ENCODE measurements at regions not wholly inside any gene's neighbourhood (a gene's known extent, or its start where the extent isn't known, plus 50 kb on each side); places are given as distances from the start of the nearest gene placed in this dataset.

DNA sequence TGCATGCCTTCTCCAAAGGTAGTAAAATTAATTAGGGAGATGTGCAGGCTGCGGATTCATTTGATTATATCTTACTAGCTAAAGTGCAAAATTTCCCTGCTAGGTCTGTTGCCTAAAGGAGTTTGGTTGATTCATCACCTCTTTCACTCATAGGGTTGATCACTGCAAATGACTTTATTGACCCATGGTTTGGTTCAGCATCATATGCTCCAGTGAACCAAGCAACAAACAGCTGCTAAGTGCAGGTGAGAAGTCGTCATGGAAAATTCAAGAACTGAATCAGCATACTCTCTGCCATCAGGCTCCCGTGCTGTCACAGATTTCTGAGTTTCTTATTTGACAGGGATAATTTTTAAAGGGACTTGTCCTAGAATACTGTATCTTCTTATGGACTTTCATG, 571.8 kb upstream of the CDH18 start:
- Histone ChIP-seq H2AK5ac (ENCODE audit: low read length) (no peak overlapping the region), H3K4me2 (ENCODE audit: low read length) (no peak overlapping the region), H3K9ac (ENCODE audit: low read length) (no peak overlapping the region), H2BK5ac (ENCODE audit: low read length) (no peak overlapping the region), H3K4ac (ENCODE audit: low read depth, low read length) (no peak overlapping the region), H3K56ac (ENCODE audit: low read length) (no peak overlapping the region), H3K18ac (ENCODE audit: low read length) (no peak overlapping the region), H3K23ac (ENCODE audit: low read length) (no peak overlapping the region), H4K5ac (ENCODE audit: low read length) (no peak overlapping the region), H3K79me2 (ENCODE audit: control insufficient read depth, insufficient read depth, low read length) (no peaks in the 10 kb centered on the region), H3K4me1 (ENCODE audit: control insufficient read depth, low read depth, low read length) (no peaks in the 10 kb centered on the region), H2BK120ac (ENCODE audit: low read depth, low read length) (no peak overlapping the region), H3K4me3 (ENCODE audit: low read length) (no peak overlapping the region), H4K8ac (ENCODE audit: low read depth, low read length) (no peak overlapping the region), H3K27ac (ENCODE audit: low read depth, low read length) (no peak overlapping the region), H2BK15ac (replicated peaks; ENCODE audit: low read depth) (no peak overlapping the region), H3K27me3 (ENCODE audit: insufficient read depth, low read length, poor library complexity) (no peaks in the 10 kb centered on the region), H3K36me3 (ENCODE audit: control insufficient read depth, insufficient read depth, low read length) (no peaks in the 10 kb centered on the region), H3K79me1 (ENCODE audit: low read length) (no peaks in the 10 kb centered on the region)
- no CpG with 5 or more reads among the region's 3 CpGs for WGBS (ENCODE audit: extremely low coverage, insufficient coverage, low lambda C conversion rate)
- no peak for DNase-seq

DNA sequence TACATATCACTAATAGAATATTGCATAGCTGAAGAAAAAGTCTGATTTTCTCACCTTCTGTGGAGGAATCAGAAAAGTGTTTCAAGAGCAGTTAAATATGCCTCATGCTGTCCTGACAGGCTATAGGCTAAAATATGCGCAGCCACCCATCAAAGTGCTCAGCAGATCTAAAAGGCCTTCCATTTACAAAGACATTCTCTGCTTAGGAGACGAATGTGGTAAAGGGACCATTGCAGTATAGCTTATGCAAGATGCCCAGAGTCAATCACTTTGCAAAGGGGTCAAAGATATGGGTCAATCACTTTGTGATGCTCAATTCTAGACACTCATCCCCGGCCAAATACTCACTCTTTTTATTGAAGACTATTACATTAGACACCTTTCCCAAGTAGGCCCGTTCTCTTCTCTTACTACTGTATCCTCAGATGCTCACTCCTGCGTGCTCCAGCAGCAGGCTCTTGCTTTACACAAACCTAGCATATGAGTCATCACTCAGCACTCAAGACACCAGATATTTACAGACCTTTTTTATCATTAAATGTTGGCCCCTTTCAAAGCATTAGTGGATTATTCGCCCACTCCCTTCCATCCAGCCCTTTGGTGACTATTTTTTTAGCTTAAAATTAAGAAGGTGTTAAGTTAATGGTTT, 568.2 kb upstream of the CDH18 start:
- no CpG with 5 or more reads among the region's 6 CpGs for WGBS (ENCODE audit: extremely low coverage, insufficient coverage, low lambda C conversion rate)
- H3K79me2 ChIP-seq (ENCODE audit: control insufficient read depth, insufficient read depth, low read length): no peaks in the 10 kb centered on the region
- H2AK5ac ChIP-seq (ENCODE audit: low read length): no peak overlapping the region
- no peak overlapping the region for H3K4me3 ChIP-seq (ENCODE audit: low read length)
- no peaks in the 10 kb centered on the region for H3K27me3 ChIP-seq (ENCODE audit: insufficient read depth, low read length, poor library complexity)
- H2BK120ac ChIP-seq (ENCODE audit: low read depth, low read length): no peak overlapping the region
- H3K4me1 ChIP-seq (ENCODE audit: control insufficient read depth, low read depth, low read length): no peaks in the 10 kb centered on the region
- H3K23ac ChIP-seq (ENCODE audit: low read length): no peak overlapping the region
- H3K36me3 ChIP-seq (ENCODE audit: control insufficient read depth, insufficient read depth, low read length): no peaks in the 10 kb centered on the region
- no peak overlapping the region for H3K9ac ChIP-seq (ENCODE audit: low read length)
- H4K8ac ChIP-seq (ENCODE audit: low read depth, low read length): no peak overlapping the region
- no peak overlapping the region for H2BK15ac ChIP-seq (replicated peaks; ENCODE audit: low read depth)
- no peak overlapping the region for H3K56ac ChIP-seq (ENCODE audit: low read length)
- no peak overlapping the region for H4K5ac ChIP-seq (ENCODE audit: low read length)
- peak; percentile 31 for DNase-seq
- no peak overlapping the region for H3K27ac ChIP-seq (ENCODE audit: low read depth, low read length)
- no peak overlapping the region for H3K4me2 ChIP-seq (ENCODE audit: low read length)
- no peak overlapping the region for H2BK5ac ChIP-seq (ENCODE audit: low read length)
- H3K18ac ChIP-seq (ENCODE audit: low read length): no peak overlapping the region
- H3K4ac ChIP-seq (ENCODE audit: low read depth, low read length): no peak overlapping the region
- no peaks in the 10 kb centered on the region for H3K79me1 ChIP-seq (ENCODE audit: low read length)

DNA sequence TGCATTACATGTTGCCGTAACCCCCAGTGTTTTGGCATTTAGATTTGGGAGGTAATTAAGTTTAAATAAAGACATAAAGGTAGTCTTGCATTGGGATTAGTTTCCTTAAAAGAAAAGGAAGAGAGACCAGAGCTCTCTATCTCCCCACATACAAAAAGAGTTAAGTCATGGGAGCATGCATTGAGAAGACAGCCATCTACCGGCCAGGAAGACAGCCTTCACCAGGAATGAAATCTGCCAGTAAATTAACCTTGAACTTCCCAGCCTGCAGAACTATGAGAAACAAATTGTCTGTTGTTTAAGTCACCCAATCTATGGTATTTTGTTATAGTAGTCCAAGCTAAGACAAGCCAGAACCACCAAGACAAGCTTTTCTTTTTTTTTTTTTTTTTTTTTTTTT, 567.0 kb upstream of the CDH18 start:
- H3K79me1 ChIP-seq (ENCODE audit: low read length): no peaks in the 10 kb centered on the region
- no peak overlapping the region for H2BK15ac ChIP-seq (replicated peaks; ENCODE audit: low read depth)
- H3K79me2 ChIP-seq (ENCODE audit: control insufficient read depth, insufficient read depth, low read length): no peaks in the 10 kb centered on the region
- no peak overlapping the region for H2AK5ac ChIP-seq (ENCODE audit: low read length)
- H3K9ac ChIP-seq (ENCODE audit: low read length): no peak overlapping the region
- no peak overlapping the region for H3K4me2 ChIP-seq (ENCODE audit: low read length)
- peak; percentile 34 for DNase-seq
- H3K4ac ChIP-seq (ENCODE audit: low read depth, low read length): no peak overlapping the region
- no CpG with 5 or more reads among the region's 2 CpGs for WGBS (ENCODE audit: extremely low coverage, insufficient coverage, low lambda C conversion rate)
- H3K36me3 ChIP-seq (ENCODE audit: control insufficient read depth, insufficient read depth, low read length): no peaks in the 10 kb centered on the region
- no peaks in the 10 kb centered on the region for H3K27me3 ChIP-seq (ENCODE audit: insufficient read depth, low read length, poor library complexity)
- H2BK5ac ChIP-seq (ENCODE audit: low read length): no peak overlapping the region
- H3K23ac ChIP-seq (ENCODE audit: low read length): no peak overlapping the region
- H3K18ac ChIP-seq (ENCODE audit: low read length): no peak overlapping the region
- no peak overlapping the region for H3K56ac ChIP-seq (ENCODE audit: low read length)
- no peak overlapping the region for H4K5ac ChIP-seq (ENCODE audit: low read length)
- no peak overlapping the region for H2BK120ac ChIP-seq (ENCODE audit: low read depth, low read length)
- H3K4me3 ChIP-seq (ENCODE audit: low read length): no peak overlapping the region
- no peak overlapping the region for H3K27ac ChIP-seq (ENCODE audit: low read depth, low read length)
- no peak overlapping the region for H4K8ac ChIP-seq (ENCODE audit: low read depth, low read length)
- no peaks in the 10 kb centered on the region for H3K4me1 ChIP-seq (ENCODE audit: control insufficient read depth, low read depth, low read length)

DNA sequence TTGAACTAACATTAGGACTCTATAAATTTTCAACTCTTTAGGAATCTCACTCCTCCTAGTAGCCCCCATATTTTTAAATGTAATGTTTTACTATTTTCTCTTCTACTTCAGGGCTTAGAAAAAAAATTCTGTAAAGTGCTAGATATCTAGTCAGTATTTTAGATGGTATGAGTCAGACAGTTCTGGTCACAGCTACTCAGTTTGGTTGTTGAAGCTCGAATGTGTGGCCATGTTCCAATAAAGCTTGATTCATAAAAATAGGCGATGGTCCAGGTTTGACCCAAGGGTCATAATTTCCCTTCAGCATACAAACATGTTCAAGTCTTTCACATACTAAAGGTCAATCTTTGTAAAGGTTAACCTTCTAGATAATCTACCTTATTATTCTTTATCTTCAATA, 566.0 kb upstream of the CDH18 start:
- no peak overlapping the region for H2BK15ac ChIP-seq (replicated peaks; ENCODE audit: low read depth)
- no peak overlapping the region for H2BK5ac ChIP-seq (ENCODE audit: low read length)
- H3K18ac ChIP-seq (ENCODE audit: low read length): no peak overlapping the region
- no peaks in the 10 kb centered on the region for H3K4me1 ChIP-seq (ENCODE audit: control insufficient read depth, low read depth, low read length)
- no peak overlapping the region for H4K5ac ChIP-seq (ENCODE audit: low read length)
- no peaks in the 10 kb centered on the region for H3K79me2 ChIP-seq (ENCODE audit: control insufficient read depth, insufficient read depth, low read length)
- H3K79me1 ChIP-seq (ENCODE audit: low read length): no peaks in the 10 kb centered on the region
- H4K8ac ChIP-seq (ENCODE audit: low read depth, low read length): no peak overlapping the region
- DNase-seq: no peak
- H3K4me3 ChIP-seq (ENCODE audit: low read length): no peak overlapping the region
- no peak overlapping the region for H3K4me2 ChIP-seq (ENCODE audit: low read length)
- no peak overlapping the region for H3K4ac ChIP-seq (ENCODE audit: low read depth, low read length)
- no peak overlapping the region for H2AK5ac ChIP-seq (ENCODE audit: low read length)
- WGBS (ENCODE audit: extremely low coverage, insufficient coverage, low lambda C conversion rate): no CpG with 5 or more reads among the region's 2 CpGs
- H3K56ac ChIP-seq (ENCODE audit: low read length): no peak overlapping the region
- H3K27ac ChIP-seq (ENCODE audit: low read depth, low read length): no peak overlapping the region
- no peak overlapping the region for H3K23ac ChIP-seq (ENCODE audit: low read length)
- no peaks in the 10 kb centered on the region for H3K36me3 ChIP-seq (ENCODE audit: control insufficient read depth, insufficient read depth, low read length)
- no peak overlapping the region for H3K9ac ChIP-seq (ENCODE audit: low read length)
- no peaks in the 10 kb centered on the region for H3K27me3 ChIP-seq (ENCODE audit: insufficient read depth, low read length, poor library complexity)
- no peak overlapping the region for H2BK120ac ChIP-seq (ENCODE audit: low read depth, low read length)

DNA sequence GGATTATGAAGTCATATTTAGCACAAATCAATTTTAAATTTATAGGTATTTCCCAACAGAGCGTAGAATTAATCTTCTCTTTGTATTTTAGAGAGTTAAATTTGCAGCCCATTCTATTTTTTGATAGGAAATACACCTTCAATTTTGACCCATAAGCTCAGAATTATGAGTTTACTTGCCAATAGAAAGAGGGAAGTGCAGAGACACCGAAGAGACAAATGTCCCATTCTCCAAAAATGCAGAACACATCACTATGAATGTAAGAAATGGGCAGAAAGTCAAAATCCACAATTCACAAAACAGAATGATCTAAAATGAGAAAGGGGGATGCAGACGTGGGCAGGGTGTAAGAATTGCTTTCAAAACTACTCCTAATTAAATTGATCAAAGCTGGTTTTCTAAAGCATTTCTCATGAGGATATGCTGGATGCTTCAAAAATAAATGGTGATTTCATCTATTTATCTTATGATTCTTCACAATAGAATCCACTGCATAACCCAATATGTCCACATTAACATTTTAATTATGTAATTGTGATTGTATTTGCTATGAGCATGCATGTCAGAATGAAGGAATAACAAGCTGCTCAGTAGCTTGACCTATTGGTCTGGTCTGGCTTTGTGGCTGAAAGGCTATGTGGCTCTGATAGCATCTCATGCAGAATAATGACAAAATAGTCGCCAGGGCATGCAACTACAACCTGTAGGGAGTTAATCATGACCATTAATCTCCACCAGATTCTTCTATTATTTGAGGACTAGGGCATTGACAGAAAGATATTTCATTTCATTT, 550.1 kb upstream of the CDH18 start:
- Histone ChIP-seq H3K27me3 (ENCODE audit: insufficient read depth, low read length, poor library complexity) (no peaks in the 10 kb centered on the region), H3K4me2 (ENCODE audit: low read length) (no peak overlapping the region), H3K18ac (ENCODE audit: low read length) (no peak overlapping the region), H3K79me2 (ENCODE audit: control insufficient read depth, insufficient read depth, low read length) (no peaks in the 10 kb centered on the region), H2BK120ac (ENCODE audit: low read depth, low read length) (no peak overlapping the region), H2AK5ac (ENCODE audit: low read length) (no peak overlapping the region), H3K4ac (ENCODE audit: low read depth, low read length) (no peak overlapping the region), H3K23ac (ENCODE audit: low read length) (no peak overlapping the region), H3K4me3 (ENCODE audit: low read length) (no peak overlapping the region), H3K36me3 (ENCODE audit: control insufficient read depth, insufficient read depth, low read length) (no peaks in the 10 kb centered on the region), H4K5ac (ENCODE audit: low read length) (no peak overlapping the region), H3K4me1 (ENCODE audit: control insufficient read depth, low read depth, low read length) (no peaks in the 10 kb centered on the region), H4K8ac (ENCODE audit: low read depth, low read length) (no peak overlapping the region), H3K9ac (ENCODE audit: low read length) (no peak overlapping the region), H2BK15ac (replicated peaks; ENCODE audit: low read depth) (no peak overlapping the region), H3K27ac (ENCODE audit: low read depth, low read length) (no peak overlapping the region), H3K79me1 (ENCODE audit: low read length) (no peaks in the 10 kb centered on the region), H3K56ac (ENCODE audit: low read length) (no peak overlapping the region), H2BK5ac (ENCODE audit: low read length) (no peak overlapping the region)
- no CpG with 5 or more reads among the region's 4 CpGs for WGBS (ENCODE audit: extremely low coverage, insufficient coverage, low lambda C conversion rate)
- no peak for DNase-seq

DNA sequence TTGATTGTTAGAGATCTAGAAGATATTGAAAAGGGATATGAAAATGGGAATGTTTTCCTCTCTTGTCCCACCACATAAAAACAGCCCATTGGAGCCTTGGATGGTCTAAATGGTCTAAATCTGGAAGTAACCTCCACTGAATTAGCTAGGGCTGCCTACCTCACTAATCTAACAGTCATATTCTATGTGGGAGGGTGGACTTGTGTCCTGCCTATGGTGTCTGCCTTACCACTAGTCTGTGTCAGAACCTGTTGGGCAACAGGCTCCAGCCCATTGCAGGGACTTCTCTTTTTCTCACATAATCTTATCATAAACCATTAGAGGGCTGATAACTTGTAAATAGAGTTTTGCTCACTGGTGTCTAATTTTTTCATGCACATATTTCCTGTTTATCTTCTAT, 548.8 kb upstream of the CDH18 start:
- Histone ChIP-seq H3K27me3 (ENCODE audit: insufficient read depth, low read length, poor library complexity) (no peaks in the 10 kb centered on the region), H3K4me2 (ENCODE audit: low read length) (no peak overlapping the region), H4K5ac (ENCODE audit: low read length) (no peak overlapping the region), H2AK5ac (ENCODE audit: low read length) (no peak overlapping the region), H2BK15ac (replicated peaks; ENCODE audit: low read depth) (no peak overlapping the region), H3K36me3 (ENCODE audit: control insufficient read depth, insufficient read depth, low read length) (no peaks in the 10 kb centered on the region), H3K4me3 (ENCODE audit: low read length) (no peak overlapping the region), H3K27ac (ENCODE audit: low read depth, low read length) (no peak overlapping the region), H4K8ac (ENCODE audit: low read depth, low read length) (no peak overlapping the region), H3K4ac (ENCODE audit: low read depth, low read length) (no peak overlapping the region), H2BK120ac (ENCODE audit: low read depth, low read length) (no peak overlapping the region), H3K4me1 (ENCODE audit: control insufficient read depth, low read depth, low read length) (no peaks in the 10 kb centered on the region), H3K79me1 (ENCODE audit: low read length) (no peaks in the 10 kb centered on the region), H3K56ac (ENCODE audit: low read length) (no peak overlapping the region), H3K9ac (ENCODE audit: low read length) (no peak overlapping the region), H3K18ac (ENCODE audit: low read length) (no peak overlapping the region), H2BK5ac (ENCODE audit: low read length) (no peak overlapping the region), H3K23ac (ENCODE audit: low read length) (no peak overlapping the region), H3K79me2 (ENCODE audit: control insufficient read depth, insufficient read depth, low read length) (no peaks in the 10 kb centered on the region)
- DNase-seq: no peak

Measured in mesendoderm (in vitro differentiated cells).